ENCODE measurements at regions not wholly inside any gene's neighbourhood (a gene's known extent, or its start where the extent isn't known, plus 50 kb on each side); places are given as distances from the start of the nearest gene placed in this dataset.

GRCh38 chr14:40850191-40850590 lies 756.5 kb upstream of the LRFN5 start:
- Histone ChIP-seq H3K4me1 (no peaks in the 10 kb centered on the region), H3K4me3 (ENCODE audit: low read depth, low read length) (no peak overlapping the region), H3K9me3 (no peaks in the 10 kb centered on the region), H3K27me3 (no peaks in the 10 kb centered on the region), H3K36me3 (no peaks in the 10 kb centered on the region)
- DNase-seq = no peak
- TF ChIP-seq CTCF (IDR thresholded peaks at IDR 0.05; ENCODE audit: low read depth, low read length) = no peak

GRCh38 chr14:40847480-40847879 lies 759.2 kb upstream of the LRFN5 start:
- Histone ChIP-seq H3K27me3 (no peaks in the 10 kb centered on the region), H3K9me3 (no peaks in the 10 kb centered on the region), H3K4me3 (ENCODE audit: low read depth, low read length) (no peak overlapping the region), H3K36me3 (no peaks in the 10 kb centered on the region), H3K4me1 (no peaks in the 10 kb centered on the region)
- DNase-seq = no peak
- no peak for TF ChIP-seq CTCF (IDR thresholded peaks at IDR 0.05; ENCODE audit: low read depth, low read length)

GRCh38 chr14:40842816-40843215 lies 763.9 kb upstream of the LRFN5 start:
- Histone ChIP-seq H3K4me1 (no peaks in the 10 kb centered on the region), H3K9me3 (no peaks in the 10 kb centered on the region), H3K36me3 (no peaks in the 10 kb centered on the region), H3K4me3 (ENCODE audit: low read depth, low read length) (no peak overlapping the region), H3K27me3 (no peaks in the 10 kb centered on the region)
- no peak for DNase-seq
- no peak for TF ChIP-seq CTCF (IDR thresholded peaks at IDR 0.05; ENCODE audit: low read depth, low read length)

GRCh38 chr14:40841886-40842285 lies 764.8 kb upstream of the LRFN5 start:
- Histone ChIP-seq H3K4me3 (ENCODE audit: low read depth, low read length) (no peak overlapping the region), H3K9me3 (no peaks in the 10 kb centered on the region), H3K27me3 (no peaks in the 10 kb centered on the region), H3K36me3 (no peaks in the 10 kb centered on the region), H3K4me1 (no peaks in the 10 kb centered on the region)
- no peak for DNase-seq
- TF ChIP-seq CTCF (IDR thresholded peaks at IDR 0.05; ENCODE audit: low read depth, low read length) = no peak

- Histone ChIP-seq H3K36me3 (no peaks in the 10 kb centered on the region), H3K27me3 (no peaks in the 10 kb centered on the region), H3K4me3 (ENCODE audit: low read depth, low read length) (no peak overlapping the region), H3K9me3 (no peaks in the 10 kb centered on the region), H3K4me1 (no peaks in the 10 kb centered on the region)
- no peak for DNase-seq
- TF ChIP-seq CTCF (IDR thresholded peaks at IDR 0.05; ENCODE audit: low read depth, low read length) = no peak
Observed at GRCh38 chr14:40838601-40839000, 768.1 kb upstream of the LRFN5 start.

- DNase-seq = no peak
- no peaks in the 10 kb centered on the region for H3K9me3 ChIP-seq
- H3K27me3 ChIP-seq = no peaks in the 10 kb centered on the region
- no peak for TF ChIP-seq CTCF (IDR thresholded peaks at IDR 0.05; ENCODE audit: low read depth, low read length)
- H3K4me1 ChIP-seq = no peaks in the 10 kb centered on the region
- H3K36me3 ChIP-seq = no peaks in the 10 kb centered on the region
- no peak overlapping the region for H3K4me3 ChIP-seq (ENCODE audit: low read depth, low read length)
Observed at GRCh38 chr14:40806471-40806870, 800.2 kb upstream of the LRFN5 start.

All from BE2C (cell line).